Activated T-helper 2 cell treated with anti-CD3 and anti-CD28 coated beads, Interferon-gamma antibody, Interleukin-2, Interleukin-4, amounts not matched to agents 10 μg/mL and 5 μg/mL and 100 μg/mL, durations not matched to agents 14 hours and 24 hours and 36 hours (primary cell): ENCODE measurements at regions not wholly inside any gene's neighbourhood (a gene's known extent, or its start where the extent isn't known, plus 50 kb on each side); places are given as distances from the start of the nearest gene placed in this dataset.
"Not testable (repeated sequence)": the region's sequence is repeated elsewhere in the genome, so short reads cannot be mapped to it uniquely, and the experiment has no call there.

ENCODE experiments used
- DNase-seq: peaks from one replicate; pipeline ENCODE4 v3.0.0; 2021; ENCODE audit warnings: low spot score
- H3K27ac Mint-ChIP-seq: one replicate; pipeline ENCODE4 v1.8.0; 2021; ENCODE audit warnings: mixed read lengths
- H3K27me3 Mint-ChIP-seq: one replicate; pipeline ENCODE4 v1.8.0; 2021; ENCODE audit warnings: low read depth, mixed read lengths
- H3K36me3 Mint-ChIP-seq: one replicate; pipeline ENCODE4 v1.8.0; 2021; ENCODE audit warnings: low read depth, mixed read lengths
- H3K4me1 Mint-ChIP-seq: one replicate; pipeline ENCODE4 v1.8.0; 2021; ENCODE audit warnings: low read depth, mixed read lengths
- H3K4me3 Mint-ChIP-seq: one replicate; pipeline ENCODE4 v1.8.0; 2021; ENCODE audit warnings: low read depth, mild to moderate bottlenecking, moderate library complexity, mixed read lengths
- H3K9me3 Mint-ChIP-seq: one replicate; pipeline ENCODE4 v1.8.0; 2021; ENCODE audit warnings: mixed read lengths
- intact Hi-C: fragments of 100-400 bp; cut with micrococcal nuclease; formaldehyde crosslinking; loops from one replicate; pipeline ENCODE4 v1.15.1; 2023

GRCh38 chr4:132709056-132709455 lies 440.0 kb upstream of the PCDH10 start:
- H3K9me3 Mint-ChIP-seq, result peaks cover 13% of the 10 kb centered on the region
- no peak overlapping the region for H3K27ac Mint-ChIP-seq
- H3K27me3 Mint-ChIP-seq, result no peaks in the 10 kb centered on the region
- intact Hi-C loops, result no loop called here
- no peaks in the 10 kb centered on the region for H3K4me1 Mint-ChIP-seq
- no peak for DNase-seq
- H3K36me3 Mint-ChIP-seq, result no peaks in the 10 kb centered on the region
- no peak overlapping the region for H3K4me3 Mint-ChIP-seq

GRCh38 chr4:132710971-132711370 lies 438.1 kb upstream of the PCDH10 start:
- Mint-ChIP-seq H3K4me1 (no peaks in the 10 kb centered on the region), H3K27me3 (no peaks in the 10 kb centered on the region), H3K9me3 (peaks cover 13% of the 10 kb centered on the region), H3K36me3 (no peaks in the 10 kb centered on the region), H3K4me3 (no peak overlapping the region), H3K27ac (no peak overlapping the region)
- DNase-seq, result no peak
- intact Hi-C loops, result no loop called here

- no peak overlapping the region for H3K4me3 Mint-ChIP-seq
- H3K27ac Mint-ChIP-seq, result no peak overlapping the region
- intact Hi-C loops, result no loop called here
Measured at GRCh38 chr4:132737344-132737743, 411.8 kb upstream of the PCDH10 start.

GRCh38 chr4:132759199-132759780 lies 389.8 kb upstream of the PCDH10 start:
- no peaks in the 10 kb centered on the region for H3K9me3 Mint-ChIP-seq
- no peak overlapping the region for H3K27ac Mint-ChIP-seq
- DNase-seq, result no peak
- intact Hi-C loops, result no loop called here
- no peaks in the 10 kb centered on the region for H3K36me3 Mint-ChIP-seq
- H3K4me1 Mint-ChIP-seq, result no peaks in the 10 kb centered on the region
- no peak overlapping the region for H3K4me3 Mint-ChIP-seq
- no peaks in the 10 kb centered on the region for H3K27me3 Mint-ChIP-seq

More at GRCh38 chr4:132737344-132737743, 411.8 kb upstream of the PCDH10 start:
- Mint-ChIP-seq H3K9me3 (peaks cover 11% of the 10 kb centered on the region), H3K4me1 (no peaks in the 10 kb centered on the region), H3K36me3 (no peaks in the 10 kb centered on the region), H3K27me3 (no peaks in the 10 kb centered on the region)
- no peak for DNase-seq

- Mint-ChIP-seq H3K27me3 (no peaks in the 10 kb centered on the region), H3K4me3 (no peak overlapping the region), H3K36me3 (no peaks in the 10 kb centered on the region), H3K27ac (no peak overlapping the region), H3K4me1 (no peaks in the 10 kb centered on the region), H3K9me3 (peaks cover 3% of the 10 kb centered on the region)
- no peak for DNase-seq
- intact Hi-C loops, result no loop called here
Measured at GRCh38 chr4:132763465-132763864, 385.6 kb upstream of the PCDH10 start.

- Mint-ChIP-seq H3K9me3 (peaks cover 9% of the 10 kb centered on the region), H3K27me3 (no peaks in the 10 kb centered on the region), H3K4me1 (no peaks in the 10 kb centered on the region), H3K36me3 (no peaks in the 10 kb centered on the region), H3K4me3 (no peak overlapping the region), H3K27ac (no peak overlapping the region)
- DNase-seq, result no peak
- intact Hi-C loops, result no loop called here
Measured at GRCh38 chr4:132767901-132768300, 381.2 kb upstream of the PCDH10 start.

- Mint-ChIP-seq H3K4me3 (no peak overlapping the region), H3K27me3 (no peaks in the 10 kb centered on the region), H3K4me1 (no peaks in the 10 kb centered on the region), H3K27ac (no peak overlapping the region), H3K9me3 (peaks cover 10% of the 10 kb centered on the region), H3K36me3 (no peaks in the 10 kb centered on the region)
- DNase-seq, result no peak
- intact Hi-C loops, result no loop called here
Measured at GRCh38 chr4:132770776-132771175, 378.3 kb upstream of the PCDH10 start.

- Mint-ChIP-seq H3K4me1 (no peaks in the 10 kb centered on the region), H3K9me3 (no peaks in the 10 kb centered on the region), H3K36me3 (no peaks in the 10 kb centered on the region), H3K27ac (no peak overlapping the region), H3K4me3 (no peak overlapping the region), H3K27me3 (no peaks in the 10 kb centered on the region)
- DNase-seq, result no peak
- intact Hi-C loops, result no loop called here
Measured at GRCh38 chr4:132792310-132792709, 356.8 kb upstream of the PCDH10 start.

- intact Hi-C loops, result no loop called here
- Mint-ChIP-seq H3K27me3 (no peaks in the 10 kb centered on the region), H3K4me1 (no peaks in the 10 kb centered on the region), H3K9me3 (no peaks in the 10 kb centered on the region), H3K36me3 (no peaks in the 10 kb centered on the region), H3K27ac (no peak overlapping the region), H3K4me3 (no peak overlapping the region)
- no peak for DNase-seq
Measured at GRCh38 chr4:132797856-132798255, 351.2 kb upstream of the PCDH10 start.

- DNase-seq, result no peak
- no peaks in the 10 kb centered on the region for H3K4me1 Mint-ChIP-seq
- H3K9me3 Mint-ChIP-seq, result no peaks in the 10 kb centered on the region
- no peaks in the 10 kb centered on the region for H3K27me3 Mint-ChIP-seq
- H3K27ac Mint-ChIP-seq, result no peak overlapping the region
- intact Hi-C loops, result no loop called here
- no peak overlapping the region for H3K4me3 Mint-ChIP-seq
- H3K36me3 Mint-ChIP-seq, result no peaks in the 10 kb centered on the region
Measured at GRCh38 chr4:132809298-132810032, 339.6 kb upstream of the PCDH10 start.

GRCh38 chr4:132813061-132813460 lies 336.0 kb upstream of the PCDH10 start:
- not testable (repeated sequence) for DNase-seq

GRCh38 chr4:132818091-132818490 lies 331.0 kb upstream of the PCDH10 start:
- Mint-ChIP-seq H3K36me3 (no peaks in the 10 kb centered on the region), H3K4me3 (no peak overlapping the region), H3K27me3 (no peaks in the 10 kb centered on the region), H3K9me3 (peaks cover 13% of the 10 kb centered on the region), H3K27ac (no peak overlapping the region), H3K4me1 (no peaks in the 10 kb centered on the region)
- intact Hi-C loops, result no loop called here
- DNase-seq, result no peak

More at GRCh38 chr4:132813061-132813460, 336.0 kb upstream of the PCDH10 start:
- H3K4me1 Mint-ChIP-seq, H3K4me3 Mint-ChIP-seq, H3K36me3 Mint-ChIP-seq, H3K27me3 Mint-ChIP-seq, H3K27ac Mint-ChIP-seq, H3K9me3 Mint-ChIP-seq, intact Hi-C loops: not testable (repeated sequence)

GRCh38 chr4:132823419-132823818 lies 325.7 kb upstream of the PCDH10 start:
- Mint-ChIP-seq H3K36me3 (no peaks in the 10 kb centered on the region), H3K9me3 (peaks cover 12% of the 10 kb centered on the region), H3K27ac (no peak overlapping the region), H3K27me3 (no peaks in the 10 kb centered on the region), H3K4me3 (no peak overlapping the region), H3K4me1 (no peaks in the 10 kb centered on the region)
- intact Hi-C loops, result no loop called here
- no peak for DNase-seq
